ENCODE measurements at regions not wholly inside any gene's neighbourhood (a gene's known extent, or its start where the extent isn't known, plus 50 kb on each side); places are given as distances from the start of the nearest gene placed in this dataset.

DNA sequence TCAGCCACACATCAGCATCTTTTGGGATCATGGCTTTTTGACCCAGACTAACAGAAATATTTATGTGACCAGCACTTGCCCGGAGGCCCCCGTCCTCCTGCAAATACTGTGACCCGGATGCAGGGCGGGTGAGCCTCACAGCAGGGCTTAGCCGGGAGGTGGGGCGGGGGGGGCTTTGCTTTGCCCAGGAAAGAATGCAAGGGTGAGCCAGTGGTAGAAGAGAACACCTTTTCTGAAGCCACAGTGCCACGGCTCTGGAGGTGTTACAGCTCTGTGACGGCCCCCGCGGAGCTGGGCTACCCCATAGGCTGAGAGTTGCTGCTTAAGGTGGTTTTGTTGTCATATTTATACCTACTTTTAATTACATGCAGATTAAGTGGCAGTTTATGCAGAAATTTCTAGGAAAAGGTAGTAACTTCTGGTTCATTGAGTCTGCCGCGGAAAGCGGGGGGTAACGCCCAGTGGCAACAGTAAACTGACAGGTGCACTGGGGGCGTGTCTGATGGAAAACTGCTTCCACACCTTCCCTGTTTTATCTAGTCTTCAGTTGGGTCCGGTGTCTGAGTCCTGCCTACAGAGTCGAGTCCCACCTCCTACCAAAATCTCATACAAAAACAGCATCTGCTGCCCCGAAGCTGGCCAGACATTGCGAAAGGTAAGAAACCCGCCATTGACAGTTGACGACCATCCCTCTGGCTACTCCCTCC lies 187.9 kb downstream of the TEX29 start:
- 77 to 86% (median 78%) methylated on average over 18 to 21 of the region's 21 CpGs for WGBS, 5 donors
- Histone ChIP-seq H3K4me1 (no peaks in the 10 kb centered on the region), H3K9me3 (no peaks in the 10 kb centered on the region), H3K27me3 (peaks cover 0 to 69% (median 12%) of the 10 kb centered on the region in 3 donors), H3K27ac (no peak overlapping the region), H3K4me3 (no peak overlapping the region), H3K36me3 (no peaks in the 10 kb centered on the region)
- peak in 1 of 2 donors; percentile 10 for DNase-seq
- intact Hi-C loops (cut with DNase I; ENCODE audit: low total_unique reads), result no loop called here
- TF ChIP-seq POLR2A (IDR thresholded peaks at IDR 0.05), result no peak
- TF ChIP-seq EP300 (IDR thresholded peaks at IDR 0.05), result no peak
- TF ChIP-seq POLR2AphosphoS5 (IDR thresholded peaks at IDR 0.05), result no peak
- no peak for TF ChIP-seq CTCF (IDR thresholded peaks at IDR 0.05)

- Histone ChIP-seq H3K9me3 (no peaks in the 10 kb centered on the region), H3K27ac (no peak overlapping the region), H3K36me3 (no peaks in the 10 kb centered on the region), H3K27me3 (peaks cover 0 to 69% (median 16%) of the 10 kb centered on the region in 3 donors), H3K4me1 (no peaks in the 10 kb centered on the region), H3K4me3 (no peak overlapping the region)
- peak in 1 of 2 donors; percentile 20 for DNase-seq
- 77 to 86% (median 81%) methylated on average over 21 to 24 of the region's 24 CpGs for WGBS, 5 donors
- intact Hi-C loops (cut with DNase I; ENCODE audit: low total_unique reads), result no loop called here
- TF ChIP-seq POLR2A (IDR thresholded peaks at IDR 0.05) (no peak), POLR2AphosphoS5 (IDR thresholded peaks at IDR 0.05) (no peak), EP300 (IDR thresholded peaks at IDR 0.05) (no peak), CTCF (IDR thresholded peaks at IDR 0.05) (no peak)
Observed at GRCh38 chr13:111508902-111509509, 188.6 kb downstream of the TEX29 start.

DNA sequence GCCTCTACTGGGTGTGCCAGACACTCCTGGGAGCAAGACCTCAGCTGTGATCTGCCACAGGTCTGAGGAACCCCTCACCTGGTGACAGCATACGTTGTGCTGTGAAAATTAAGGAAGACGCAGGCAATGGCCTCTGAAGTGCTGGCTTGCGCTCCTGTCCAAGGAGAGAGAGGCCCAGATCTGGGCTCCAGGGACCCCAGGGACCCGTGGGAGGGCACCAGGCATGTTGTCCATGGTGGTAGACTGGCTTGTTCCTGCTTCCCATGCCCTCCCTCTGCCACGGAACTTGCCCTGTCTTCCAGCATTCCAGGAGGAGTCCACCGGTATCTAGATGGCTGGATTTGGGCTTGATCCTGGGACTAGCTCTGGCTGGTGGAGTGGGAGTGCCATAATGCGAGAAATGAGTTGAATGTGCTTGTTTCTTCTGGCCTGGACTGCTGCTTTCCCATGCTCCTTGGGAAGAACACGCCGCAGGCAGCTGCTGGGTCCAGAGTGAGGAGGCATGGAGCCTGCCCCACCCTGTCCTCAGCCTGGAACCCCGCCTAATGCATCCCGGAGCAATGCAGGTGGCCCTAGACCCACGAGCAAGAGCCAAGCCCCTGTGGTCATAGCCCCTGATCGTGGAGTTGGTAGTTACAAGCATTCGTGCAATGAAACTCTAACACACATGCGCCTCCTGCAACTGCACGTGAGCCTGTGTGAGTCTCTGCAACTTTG lies 190.2 kb downstream of the TEX29 start:
- peaks cover 0 to 72% (median 28%) of the 10 kb centered on the region in 3 donors for H3K27me3 ChIP-seq
- no peak overlapping the region for H3K4me3 ChIP-seq
- intact Hi-C loops (cut with DNase I; ENCODE audit: low total_unique reads), result no loop called here
- H3K36me3 ChIP-seq, result no peaks in the 10 kb centered on the region
- 77 to 88% (median 81%) methylated on average over 7 to 16 of the region's 16 CpGs for WGBS, 5 donors
- no peak for TF ChIP-seq EP300 (IDR thresholded peaks at IDR 0.05)
- no peak for TF ChIP-seq CTCF (IDR thresholded peaks at IDR 0.05)
- no peak for TF ChIP-seq POLR2AphosphoS5 (IDR thresholded peaks at IDR 0.05)
- H3K27ac ChIP-seq, result no peak overlapping the region
- no peaks in the 10 kb centered on the region for H3K4me1 ChIP-seq
- peak in 1 of 2 donors; percentile 4 for DNase-seq
- no peaks in the 10 kb centered on the region for H3K9me3 ChIP-seq

- 69 to 85% (median 71%) methylated on average over 3 of the region's 3 CpGs for WGBS, 5 donors
- no peak for DNase-seq
- Histone ChIP-seq H3K27me3 (peaks cover 0 to 70% (median 31%) of the 10 kb centered on the region in 3 donors), H3K4me3 (no peak overlapping the region), H3K36me3 (no peaks in the 10 kb centered on the region), H3K9me3 (no peaks in the 10 kb centered on the region), H3K4me1 (no peaks in the 10 kb centered on the region), H3K27ac (no peak overlapping the region)
- TF ChIP-seq EP300 (IDR thresholded peaks at IDR 0.05), result no peak
- no peak for TF ChIP-seq CTCF (IDR thresholded peaks at IDR 0.05)
- TF ChIP-seq POLR2A (IDR thresholded peaks at IDR 0.05), result no peak
- TF ChIP-seq POLR2AphosphoS5 (IDR thresholded peaks at IDR 0.05), result no peak
- intact Hi-C loops (cut with DNase I; ENCODE audit: low total_unique reads), result no loop called here
Observed at GRCh38 chr13:111511219-111511732, 190.8 kb downstream of the TEX29 start.

Data from stomach (tissue), 8 donors.